Jurkat, Clone E6-1 (cell line): ENCODE measurements at regions not wholly inside any gene's neighbourhood (a gene's known extent, or its start where the extent isn't known, plus 50 kb on each side); places are given as distances from the start of the nearest gene placed in this dataset.
"Not testable (repeated sequence)": the region's sequence is repeated elsewhere in the genome, so short reads cannot be mapped to it uniquely, and the experiment has no call there.

Source experiments
- DNase-seq: peaks from one replicate; pipeline ENCODE4 v3.0.0-alpha.2; 2011; ENCODE audit warnings: low read depth, low spot score
- H3K4me3 ChIP-seq: 2 replicates; pipeline ENCODE4 v1.5.1; 2011; ENCODE audit warnings: mild to moderate bottlenecking, low read length, control low read depth, moderate library complexity

- DNase-seq: peak; percentile 87
- H3K4me3 ChIP-seq: no peak overlapping the region
Observed at GRCh38 chr7:16114633-16115032, 306.7 kb downstream of the CRPPA start.

DNA sequence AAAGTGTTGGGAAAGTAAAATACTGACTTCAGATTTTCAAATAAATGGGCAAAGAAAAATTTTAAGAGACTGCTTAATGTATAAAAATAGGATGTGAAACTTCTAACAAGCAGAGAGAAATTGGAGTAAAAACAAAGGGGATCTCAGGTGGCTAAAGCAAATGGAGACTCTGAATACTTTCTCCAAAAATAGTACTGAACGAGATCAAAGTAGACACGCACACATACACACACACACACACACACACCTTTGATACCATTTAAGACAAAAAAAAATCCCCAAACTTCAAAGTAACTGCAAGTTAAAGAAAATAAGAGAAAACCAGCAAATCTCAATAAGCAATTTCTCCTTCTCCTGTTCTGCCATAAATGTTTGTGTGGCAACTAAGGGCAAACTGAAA is 307.3 kb downstream of the CRPPA start:
- H3K4me3 ChIP-seq: no peak overlapping the region
- DNase-seq: peak; percentile 42

DNA sequence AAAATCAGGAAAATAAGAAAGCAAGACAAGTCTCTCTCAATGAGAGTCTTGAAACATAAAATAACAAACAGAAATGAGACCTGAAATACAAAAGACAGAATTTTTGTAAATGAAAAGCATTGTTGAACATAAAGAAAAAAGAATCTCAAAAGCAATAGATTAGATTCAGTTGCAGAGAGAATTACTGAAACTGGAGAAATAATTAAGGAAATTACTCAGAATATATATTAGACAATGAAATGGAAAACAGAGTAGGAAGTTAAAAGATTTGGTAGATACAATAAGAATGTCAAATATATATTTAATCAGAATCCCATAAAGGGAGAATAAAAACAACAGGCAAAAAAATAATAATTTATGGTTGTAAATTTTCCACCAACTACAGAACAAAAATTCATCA is 308.3 kb downstream of the CRPPA start:
- no peak for DNase-seq
- H3K4me3 ChIP-seq: no peak overlapping the region

- H3K4me3 ChIP-seq: no peak overlapping the region
- no peak for DNase-seq
Observed at GRCh38 chr7:16106869-16107268, 314.5 kb downstream of the CRPPA start.

- no peak overlapping the region for H3K4me3 ChIP-seq
- DNase-seq: no peak
Observed at GRCh38 chr7:16106300-16106699, 315.0 kb downstream of the CRPPA start.

GRCh38 chr7:16099302-16099849 is 322.0 kb downstream of the CRPPA start:
- H3K4me3 ChIP-seq: no peak overlapping the region
- DNase-seq: no peak

GRCh38 chr7:16098585-16099179 is 322.7 kb downstream of the CRPPA start:
- DNase-seq: peak; percentile 50
- H3K4me3 ChIP-seq: no peak overlapping the region

- DNase-seq: no peak
- no peak overlapping the region for H3K4me3 ChIP-seq
Observed at GRCh38 chr7:16098058-16098457, 323.3 kb downstream of the CRPPA start.

DNA sequence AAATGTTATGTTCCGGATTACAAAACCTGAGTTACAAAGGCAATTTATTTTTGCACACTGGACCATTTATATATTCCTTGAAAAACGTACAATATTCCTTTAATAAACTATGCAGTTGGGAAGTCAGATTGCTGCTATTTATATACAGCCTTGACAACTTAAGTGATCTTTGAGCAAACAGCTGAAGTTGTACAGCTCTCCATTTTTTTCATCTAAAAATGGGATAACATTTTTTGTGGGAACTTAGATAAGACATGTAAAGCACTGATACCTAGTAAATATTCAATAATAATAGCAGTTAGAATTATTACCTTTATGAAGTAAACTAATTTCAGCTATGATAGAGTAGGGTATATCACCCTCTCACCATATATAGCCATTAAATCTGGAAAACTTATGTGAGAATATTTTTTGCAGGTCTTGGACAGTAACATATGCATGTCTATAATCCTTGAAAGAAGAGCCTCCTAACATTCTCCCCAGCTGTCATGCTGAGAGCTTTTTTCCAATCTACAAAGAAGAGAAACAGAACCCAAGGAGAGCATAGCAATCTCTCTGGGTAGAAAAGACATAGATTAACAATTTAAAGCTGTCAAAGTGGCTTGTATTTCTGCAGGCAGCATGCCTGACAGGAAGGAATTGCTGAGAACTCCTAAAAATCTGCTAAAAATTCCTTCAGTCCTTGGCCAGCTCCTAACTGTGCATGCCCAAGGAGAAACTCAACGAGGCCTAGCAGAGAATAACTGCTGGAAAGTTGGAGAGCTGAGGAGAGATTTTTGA is 326.0 kb downstream of the CRPPA start:
- DNase-seq: no peak
- no peak overlapping the region for H3K4me3 ChIP-seq

DNA sequence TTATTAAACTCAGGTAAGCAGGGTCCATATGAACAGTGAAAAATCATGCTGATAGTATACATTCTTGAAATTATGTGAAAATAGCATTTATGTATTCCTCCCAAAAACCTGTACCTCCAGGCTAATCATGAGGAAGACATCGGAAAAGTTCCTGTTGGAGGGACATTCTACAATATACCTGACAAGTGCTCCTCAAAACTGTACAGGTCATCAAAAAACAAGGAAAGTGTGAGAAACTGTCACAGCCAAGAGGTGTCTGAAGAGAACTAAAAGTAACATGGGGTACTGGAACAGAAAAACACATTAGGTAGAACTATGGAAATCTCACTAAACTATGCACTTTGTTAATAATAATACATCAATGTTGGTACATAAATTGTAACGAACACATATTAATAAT is 326.7 kb downstream of the CRPPA start:
- no peak overlapping the region for H3K4me3 ChIP-seq
- no peak for DNase-seq

- H3K4me3 ChIP-seq: no peak overlapping the region
Observed at GRCh38 chr7:16092711-16093110, 328.6 kb downstream of the CRPPA start.

GRCh38 chr7:16091701-16092310 is 329.5 kb downstream of the CRPPA start:
- H3K4me3 ChIP-seq: no peak overlapping the region
- DNase-seq: no peak

More at GRCh38 chr7:16092711-16093110, 328.6 kb downstream of the CRPPA start:
- DNase-seq: no peak

- no peak overlapping the region for H3K4me3 ChIP-seq
- DNase-seq: peak; percentile 54
Observed at GRCh38 chr7:16089801-16090200, 331.5 kb downstream of the CRPPA start.

- no peak for DNase-seq
- H3K4me3 ChIP-seq: no peak overlapping the region
Observed at GRCh38 chr7:16089191-16089590, 332.1 kb downstream of the CRPPA start.

- DNase-seq: no peak
- H3K4me3 ChIP-seq: no peak overlapping the region
Observed at GRCh38 chr7:16086743-16087142, 334.6 kb downstream of the CRPPA start.

DNA sequence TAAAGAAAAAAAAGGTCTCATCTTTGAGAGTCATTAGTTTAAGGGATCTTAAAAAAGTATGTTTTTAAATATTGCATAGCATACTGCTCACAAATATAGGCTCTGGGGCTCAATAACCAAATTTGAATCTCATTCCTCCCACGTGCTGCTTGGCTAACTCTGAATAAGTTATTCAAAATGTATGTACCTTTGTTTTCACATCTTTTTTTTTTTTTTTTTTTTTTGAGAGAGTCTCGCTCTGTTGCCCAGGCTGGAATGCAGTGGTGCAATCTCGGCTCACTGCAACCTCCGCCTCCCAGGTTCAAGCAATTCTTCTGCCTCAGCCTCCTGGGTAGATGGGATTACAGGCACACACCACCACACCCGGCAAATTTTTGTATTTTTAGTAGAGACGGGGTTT is 335.6 kb downstream of the CRPPA start:
- not testable (repeated sequence) for DNase-seq, H3K4me3 ChIP-seq

DNA sequence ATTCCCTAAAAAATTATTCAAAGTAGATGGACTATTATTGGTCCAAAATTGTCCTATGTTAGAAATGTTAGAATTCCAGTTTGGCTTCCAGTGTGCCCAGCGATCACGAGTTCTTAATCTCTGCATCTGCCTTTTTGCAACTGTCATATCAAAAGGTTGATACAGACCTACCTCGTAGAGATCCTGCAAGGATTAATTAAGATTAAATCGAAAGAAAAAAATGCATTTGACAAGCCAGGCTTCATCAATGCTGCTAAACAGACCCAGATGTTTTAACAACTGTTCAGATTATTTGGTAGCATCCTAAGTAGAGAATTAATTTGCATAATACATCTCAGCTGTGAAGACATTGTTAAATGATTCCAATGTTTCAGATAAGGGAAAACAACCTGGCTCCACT is 336.5 kb downstream of the CRPPA start:
- H3K4me3 ChIP-seq: no peak overlapping the region
- DNase-seq: no peak

GRCh38 chr7:16084370-16084769 is 337.0 kb downstream of the CRPPA start:
- no peak overlapping the region for H3K4me3 ChIP-seq
- no peak for DNase-seq

- DNase-seq: no peak
- H3K4me3 ChIP-seq: no peak overlapping the region
Observed at GRCh38 chr7:16083931-16084330, 337.4 kb downstream of the CRPPA start.

DNA sequence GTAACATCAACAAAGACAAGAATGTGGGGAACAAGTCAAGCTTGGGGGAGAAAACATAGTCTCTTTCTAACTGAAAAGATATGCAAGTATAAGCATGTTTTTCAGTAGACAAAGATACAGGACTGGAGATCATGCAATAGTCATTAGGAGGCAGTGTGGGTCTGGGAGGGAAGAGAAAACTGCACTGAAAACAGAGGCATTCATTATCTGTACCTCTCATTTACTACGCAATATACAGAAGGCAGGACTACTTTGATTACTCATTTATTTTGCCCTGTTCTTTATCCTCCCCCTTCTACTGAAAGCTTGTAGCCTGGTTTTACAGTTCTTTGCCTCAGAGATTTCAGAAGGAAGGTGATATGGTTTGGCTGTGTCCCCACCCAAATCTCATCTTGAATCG is 341.2 kb downstream of the CRPPA start:
- H3K4me3 ChIP-seq: no peak overlapping the region
- no peak for DNase-seq
